ENCODE measurements at regions not wholly inside any gene's neighbourhood (a gene's known extent, or its start where the extent isn't known, plus 50 kb on each side); places are given as distances from the start of the nearest gene placed in this dataset.

DNA sequence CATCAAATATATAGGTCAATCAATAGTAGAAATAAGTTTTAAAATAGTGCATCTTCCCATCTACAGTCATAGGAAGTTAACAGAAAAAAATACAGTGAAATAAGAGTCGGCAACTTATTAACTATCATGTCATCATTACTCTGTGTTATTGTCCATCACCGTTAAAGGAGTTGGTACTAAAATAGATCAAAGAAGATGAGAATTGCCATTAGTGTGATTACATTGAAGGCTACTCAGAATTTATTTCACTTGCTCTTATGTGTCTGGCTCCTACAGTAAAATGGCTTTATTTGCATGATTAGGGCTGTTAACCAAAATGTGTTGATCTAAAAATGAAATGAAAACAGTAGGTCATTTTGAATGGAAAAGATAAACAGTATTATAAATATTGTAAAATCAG lies 162.5 kb upstream of the SLITRK1 start:
- Histone ChIP-seq H3K36me3 (ENCODE audit: control insufficient read depth in 1 of 2, insufficient read depth in 2 of 2, low read length in 2 of 2) (no peaks in the 10 kb centered on the region), H4K20me1 (ENCODE audit: insufficient read depth) (no peaks in the 10 kb centered on the region), H3K4me1 (ENCODE audit: control insufficient read depth in 1 of 2, insufficient read depth in 2 of 2, low read length in 2 of 2) (no peaks in the 10 kb centered on the region), H3K27me3 (ENCODE audit: insufficient read depth, low read length) (no peaks in the 10 kb centered on the region), H2AFZ (ENCODE audit: low read depth, low read length, poor library complexity, severe bottlenecking) (no peak overlapping the region), H3K27ac (ENCODE audit: low read depth, low read length) (no peak overlapping the region), H3K9me2 (ENCODE audit: insufficient read depth) (no peaks in the 10 kb centered on the region), H3K79me2 (ENCODE audit: insufficient read depth, low read length) (no peaks in the 10 kb centered on the region), H3K9me3 (ENCODE audit: control insufficient read depth in 1 of 2, insufficient read depth in 1 of 2, low read depth in 1 of 2, low read length in 2 of 2) (peaks cover 0 to 4% of the 10 kb centered on the region in 2 experiments; a peak in 1 of 4 replicates), H3K9ac (ENCODE audit: low read length) (no peak overlapping the region), H3K4me3 (replicated peaks in 1 of 2; ENCODE audit: low read depth in 1 of 2, low read length in 2 of 2) (no peak overlapping the region), H3K4me2 (ENCODE audit: low read length) (no peak overlapping the region)
- DNase-seq (ENCODE audit: low read depth, low spot score) (no peak), ATAC-seq (no peak)
- POLR2A ChIA-PET = no interaction called here
- CTCF ChIA-PET = no interaction called here
- RAD21 ChIA-PET (ENCODE audit: low non-redundant PET in 1 of 2, low total read pairs in 2 of 2, uncharacterized antibody in 2 of 2, unreplicated experiment in 2 of 2) = no interaction called here
- BruUV-seq (replicated peaks) = no TSS peak
- TF ChIP-seq SIN3A (IDR thresholded peaks at IDR 0.05; ENCODE audit: low read depth) = no peak
- TF ChIP-seq, protein P1, sequence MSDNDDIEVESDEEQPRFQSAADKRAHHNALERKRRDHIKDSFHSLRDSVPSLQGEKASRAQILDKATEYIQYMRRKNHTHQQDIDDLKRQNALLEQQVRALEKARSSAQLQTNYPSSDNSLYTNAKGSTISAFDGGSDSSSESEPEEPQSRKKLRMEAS (IDR thresholded peaks at IDR 0.05) = no peak
- TF ChIP-seq JUND (IDR thresholded peaks at IDR 0.05) = no peak
- TF ChIP-seq CEBPB (IDR thresholded peaks at IDR 0.05; ENCODE audit: low read depth) = no peak
- TF ChIP-seq EGR1 (IDR thresholded peaks at IDR 0.05; ENCODE audit: low read depth) = no peak
- TF ChIP-seq YY1 (IDR thresholded peaks at IDR 0.05; ENCODE audit: extremely low read depth, insufficient replicate concordance, low read depth, low read length) = no peak
- no peak for TF ChIP-seq FOSL1 (IDR thresholded peaks at IDR 0.05; ENCODE audit: low read depth)
- TF ChIP-seq POLR2AphosphoS5 (IDR thresholded peaks at IDR 0.05; ENCODE audit: low read depth, low read length) = no peak
- TF ChIP-seq SP1 (IDR thresholded peaks at IDR 0.05; ENCODE audit: low read depth) = no peak
- TF ChIP-seq, protein P2, sequence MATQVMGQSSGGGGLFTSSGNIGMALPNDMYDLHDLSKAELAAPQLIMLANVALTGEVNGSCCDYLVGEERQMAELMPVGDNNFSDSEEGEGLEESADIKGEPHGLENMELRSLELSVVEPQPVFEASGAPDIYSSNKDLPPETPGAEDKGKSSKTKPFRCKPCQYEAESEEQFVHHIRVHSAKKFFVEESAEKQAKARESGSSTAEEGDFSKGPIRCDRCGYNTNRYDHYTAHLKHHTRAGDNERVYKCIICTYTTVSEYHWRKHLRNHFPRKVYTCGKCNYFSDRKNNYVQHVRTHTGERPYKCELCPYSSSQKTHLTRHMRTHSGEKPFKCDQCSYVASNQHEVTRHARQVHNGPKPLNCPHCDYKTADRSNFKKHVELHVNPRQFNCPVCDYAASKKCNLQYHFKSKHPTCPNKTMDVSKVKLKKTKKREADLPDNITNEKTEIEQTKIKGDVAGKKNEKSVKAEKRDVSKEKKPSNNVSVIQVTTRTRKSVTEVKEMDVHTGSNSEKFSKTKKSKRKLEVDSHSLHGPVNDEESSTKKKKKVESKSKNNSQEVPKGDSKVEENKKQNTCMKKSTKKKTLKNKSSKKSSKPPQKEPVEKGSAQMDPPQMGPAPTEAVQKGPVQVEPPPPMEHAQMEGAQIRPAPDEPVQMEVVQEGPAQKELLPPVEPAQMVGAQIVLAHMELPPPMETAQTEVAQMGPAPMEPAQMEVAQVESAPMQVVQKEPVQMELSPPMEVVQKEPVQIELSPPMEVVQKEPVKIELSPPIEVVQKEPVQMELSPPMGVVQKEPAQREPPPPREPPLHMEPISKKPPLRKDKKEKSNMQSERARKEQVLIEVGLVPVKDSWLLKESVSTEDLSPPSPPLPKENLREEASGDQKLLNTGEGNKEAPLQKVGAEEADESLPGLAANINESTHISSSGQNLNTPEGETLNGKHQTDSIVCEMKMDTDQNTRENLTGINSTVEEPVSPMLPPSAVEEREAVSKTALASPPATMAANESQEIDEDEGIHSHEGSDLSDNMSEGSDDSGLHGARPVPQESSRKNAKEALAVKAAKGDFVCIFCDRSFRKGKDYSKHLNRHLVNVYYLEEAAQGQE (IDR thresholded peaks at IDR 0.05; ENCODE audit: low read depth) = no peak
- TF ChIP-seq CBX3 (IDR thresholded peaks at IDR 0.05; ENCODE audit: low read depth) = no peak
- no peak for TF ChIP-seq ZNF274 (IDR thresholded peaks at IDR 0.05; ENCODE audit: low read depth, low read length)
- no peak for TF ChIP-seq POLR2A (IDR thresholded peaks at IDR 0.05; ENCODE audit: borderline replicate concordance, extremely low read depth, insufficient read depth, insufficient read length)
- no peak for TF ChIP-seq SRF (IDR thresholded peaks at IDR 0.05; ENCODE audit: low read depth)
- TF ChIP-seq ZFX (IDR thresholded peaks at IDR 0.05) = no peak
- no peak for TF ChIP-seq TCF7L2 (IDR thresholded peaks at IDR 0.05; ENCODE audit: borderline replicate concordance, extremely low read depth, insufficient read depth, insufficient read length)
- TF ChIP-seq, protein P3, sequence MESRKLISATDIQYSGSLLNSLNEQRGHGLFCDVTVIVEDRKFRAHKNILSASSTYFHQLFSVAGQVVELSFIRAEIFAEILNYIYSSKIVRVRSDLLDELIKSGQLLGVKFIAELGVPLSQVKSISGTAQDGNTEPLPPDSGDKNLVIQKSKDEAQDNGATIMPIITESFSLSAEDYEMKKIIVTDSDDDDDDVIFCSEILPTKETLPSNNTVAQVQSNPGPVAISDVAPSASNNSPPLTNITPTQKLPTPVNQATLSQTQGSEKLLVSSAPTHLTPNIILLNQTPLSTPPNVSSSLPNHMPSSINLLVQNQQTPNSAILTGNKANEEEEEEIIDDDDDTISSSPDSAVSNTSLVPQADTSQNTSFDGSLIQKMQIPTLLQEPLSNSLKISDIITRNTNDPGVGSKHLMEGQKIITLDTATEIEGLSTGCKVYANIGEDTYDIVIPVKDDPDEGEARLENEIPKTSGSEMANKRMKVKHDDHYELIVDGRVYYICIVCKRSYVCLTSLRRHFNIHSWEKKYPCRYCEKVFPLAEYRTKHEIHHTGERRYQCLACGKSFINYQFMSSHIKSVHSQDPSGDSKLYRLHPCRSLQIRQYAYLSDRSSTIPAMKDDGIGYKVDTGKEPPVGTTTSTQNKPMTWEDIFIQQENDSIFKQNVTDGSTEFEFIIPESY (IDR thresholded peaks at IDR 0.05; ENCODE audit: extremely low read depth, insufficient replicate concordance, low read length) = no peak
- intact Hi-C loops (cut with micrococcal nuclease) = no loop called here

Measured in HCT116 (cell line).